Right lobe of liver (tissue), 6 donors: ENCODE measurements at regions not wholly inside any gene's neighbourhood (a gene's known extent, or its start where the extent isn't known, plus 50 kb on each side); places are given as distances from the start of the nearest gene placed in this dataset.

Experiments
- ATAC-seq, 4 donors: fragments of 200-7000 bp; cut with Tn5 transposase; one replicate each; pipeline ENCODE4 v1.9.1; 2020; ENCODE audit warnings: mild to moderate bottlenecking in 4 of 4, moderate library complexity in 4 of 4
- DNase-seq, 3 donors: peaks; one replicate each; pipeline ENCODE4 v3.0.0-alpha.2; 2020
- H3K27ac ChIP-seq, 3 donors: fragments of 200-600 bp; one replicate each; pipeline ENCODE4 v1.8.0; 2022
- H3K27me3 ChIP-seq, 2 donors: fragments of 200-600 bp; one replicate each; pipeline ENCODE4 v1.8.0; 2022
- H3K36me3 ChIP-seq, 4 donors: fragments of 200-600 bp; sonication (generic) in 1 of 4; one replicate each; pipeline versions ENCODE4 v1.5.1 to v1.8.0; 2017 to 2022; ENCODE audit warnings: control low read depth in 1 of 4
- H3K4me1 ChIP-seq, 4 donors: fragments of 200-600 bp; sonication (generic) in 1 of 4; one replicate each; pipeline versions ENCODE4 v1.5.1 to v1.8.0; 2017 to 2022; ENCODE audit warnings: control low read depth in 1 of 4
- H3K4me3 ChIP-seq, 3 donors: fragments of 200-600 bp; one replicate each; pipeline ENCODE4 v1.8.0; 2022
- H3K9me3 ChIP-seq, 4 donors: fragments of 200-600 bp; sonication (generic) in 1 of 4; one replicate each; pipeline versions ENCODE4 v1.5.1 to v1.8.0; 2017 to 2022; ENCODE audit warnings: control low read depth in 1 of 4
- POLR2A ChIP-seq: fragments of 450-650 bp; IDR thresholded peaks from one replicate; pipeline ENCODE4 v1.6.1; 2017; ENCODE audit warnings: antibody characterized with exemption, mild to moderate bottlenecking
- WGBS: methylation state at CpG from one replicate; pipeline ENCODE4 v1.1.6; 2018; ENCODE audit warnings: low coverage, low lambda C conversion rate; ENCODE audit not compliant: insufficient coverage; ENCODE audit errors: missing lambda C conversion rate; 5-methylcytosine and 5-hydroxymethylcytosine counted together
- intact Hi-C, 2 donors: fragments of 100-400 bp; cut with DNase I; formaldehyde crosslinking; loops; one replicate each; pipeline versions ENCODE4 v1.11.2 to v1.14.1; 2022
- TF ChIP-seq, protein P1 (sequence below), 4 donors: fragments of 200-600 bp in 3 of 4; fragments of 450-650 bp in 1 of 4; IDR thresholded peaks; one replicate each; pipeline versions ENCODE4 v1.5.1 to v1.8.0; 2016 to 2022; ENCODE audit warnings: antibody characterized with exemption in 4 of 4, mild to moderate bottlenecking in 2 of 4
- donor health status: DM: no; HTN: yes; CAD: no.
- donor health status: DM: no; HTN: no; CAD: no.
- donor health status: DM: no; HTN: no; CAD: no.
- donor health status: DM: no; HTN: yes; CAD: no.
- donor health status: DM: no; HTN: yes; CAD: no.

DNA sequence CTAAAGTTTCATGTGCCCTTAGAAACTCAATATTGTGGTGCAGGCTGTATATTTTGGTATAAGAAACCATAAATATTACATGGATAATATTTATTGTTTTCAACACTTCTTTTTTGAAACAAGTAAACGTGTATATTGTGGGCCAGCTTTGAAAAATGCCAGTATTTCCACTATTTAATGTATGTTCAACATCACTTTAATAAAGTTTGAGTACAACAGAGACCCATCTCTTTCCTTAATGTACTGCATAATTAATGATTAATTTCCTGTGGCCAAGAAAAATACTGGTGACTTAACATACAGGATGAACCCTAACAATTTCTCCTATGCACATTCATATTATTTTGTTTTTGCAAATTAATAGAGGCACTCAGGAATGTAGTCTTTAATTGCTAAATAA lies 2891.5 kb downstream of the PCDH9 start:
- TF ChIP-seq, protein P1, sequence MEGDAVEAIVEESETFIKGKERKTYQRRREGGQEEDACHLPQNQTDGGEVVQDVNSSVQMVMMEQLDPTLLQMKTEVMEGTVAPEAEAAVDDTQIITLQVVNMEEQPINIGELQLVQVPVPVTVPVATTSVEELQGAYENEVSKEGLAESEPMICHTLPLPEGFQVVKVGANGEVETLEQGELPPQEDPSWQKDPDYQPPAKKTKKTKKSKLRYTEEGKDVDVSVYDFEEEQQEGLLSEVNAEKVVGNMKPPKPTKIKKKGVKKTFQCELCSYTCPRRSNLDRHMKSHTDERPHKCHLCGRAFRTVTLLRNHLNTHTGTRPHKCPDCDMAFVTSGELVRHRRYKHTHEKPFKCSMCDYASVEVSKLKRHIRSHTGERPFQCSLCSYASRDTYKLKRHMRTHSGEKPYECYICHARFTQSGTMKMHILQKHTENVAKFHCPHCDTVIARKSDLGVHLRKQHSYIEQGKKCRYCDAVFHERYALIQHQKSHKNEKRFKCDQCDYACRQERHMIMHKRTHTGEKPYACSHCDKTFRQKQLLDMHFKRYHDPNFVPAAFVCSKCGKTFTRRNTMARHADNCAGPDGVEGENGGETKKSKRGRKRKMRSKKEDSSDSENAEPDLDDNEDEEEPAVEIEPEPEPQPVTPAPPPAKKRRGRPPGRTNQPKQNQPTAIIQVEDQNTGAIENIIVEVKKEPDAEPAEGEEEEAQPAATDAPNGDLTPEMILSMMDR (IDR thresholded peaks at IDR 0.05): no peak
- TF ChIP-seq POLR2A: no peak
- intact Hi-C loops: no loop called here
- no peak for DNase-seq
- H3K4me3 ChIP-seq: no peak overlapping the region
- H3K36me3 ChIP-seq: no peaks in the 10 kb centered on the region
- 20% methylated on average over 1 of the region's 1 CpG for WGBS
- no peaks in the 10 kb centered on the region for H3K27me3 ChIP-seq
- no peak overlapping the region for H3K27ac ChIP-seq
- H3K9me3 ChIP-seq: peaks cover 0 to 6% (median 0%) of the 10 kb centered on the region in 4 donors
- ATAC-seq: no peak
- no peaks in the 10 kb centered on the region for H3K4me1 ChIP-seq

DNA sequence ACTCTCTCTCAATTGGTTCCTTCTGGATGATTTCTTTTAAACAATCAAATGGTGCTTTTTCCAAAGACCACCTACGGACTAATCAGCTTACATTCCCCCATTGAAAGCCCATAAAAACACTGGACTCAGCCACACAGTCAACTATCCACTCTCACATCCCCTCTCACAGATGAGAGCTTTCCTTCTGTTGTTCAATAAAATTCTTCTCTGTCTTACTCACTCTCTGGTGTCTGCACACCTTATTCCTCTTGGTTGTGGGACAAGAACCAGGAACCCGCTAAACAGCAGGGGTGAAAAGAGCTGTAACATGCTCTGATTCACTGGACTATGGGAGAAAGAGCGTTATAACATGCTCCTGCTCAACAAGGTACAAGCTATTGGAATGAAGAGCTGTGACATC lies 2896.2 kb downstream of the PCDH9 start:
- DNase-seq: no peak
- intact Hi-C loops: no loop called here
- H3K27me3 ChIP-seq: no peaks in the 10 kb centered on the region
- WGBS: 52% methylated on average over 2 of the region's 3 CpGs
- H3K4me1 ChIP-seq: no peaks in the 10 kb centered on the region
- H3K4me3 ChIP-seq: no peak overlapping the region
- no peaks in the 10 kb centered on the region for H3K9me3 ChIP-seq
- H3K27ac ChIP-seq: no peak overlapping the region
- ATAC-seq: no peak
- no peak for TF ChIP-seq POLR2A
- TF ChIP-seq, protein P1 (IDR thresholded peaks at IDR 0.05): no peak
- no peaks in the 10 kb centered on the region for H3K36me3 ChIP-seq

DNA sequence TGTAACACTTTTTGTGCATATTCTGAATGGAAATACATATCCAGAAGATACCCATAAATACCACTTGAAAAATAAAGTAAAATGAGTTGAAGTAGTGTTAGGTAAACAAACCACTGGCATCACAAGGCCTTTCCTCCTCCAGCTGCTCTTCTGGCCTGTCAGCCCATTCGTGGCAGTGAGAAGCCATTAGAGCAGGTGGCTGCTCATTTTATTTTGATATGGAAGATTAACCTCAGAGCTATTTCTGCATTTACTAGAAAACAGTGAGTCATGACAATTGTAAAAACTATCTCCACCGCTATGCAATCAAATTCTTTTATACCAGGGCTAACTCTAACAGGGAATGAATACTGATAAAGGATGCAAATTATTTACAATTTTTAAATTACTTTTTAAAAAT lies 2898.1 kb downstream of the PCDH9 start:
- H3K36me3 ChIP-seq: no peaks in the 10 kb centered on the region
- DNase-seq (no peak), ATAC-seq (no peak)
- no peaks in the 10 kb centered on the region for H3K9me3 ChIP-seq
- no peak overlapping the region for H3K4me3 ChIP-seq
- no peak overlapping the region for H3K27ac ChIP-seq
- WGBS: 31% methylated on average over 2 of the region's 2 CpGs
- no peaks in the 10 kb centered on the region for H3K4me1 ChIP-seq
- TF ChIP-seq POLR2A: no peak
- TF ChIP-seq, protein P1 (IDR thresholded peaks at IDR 0.05): no peak
- H3K27me3 ChIP-seq: no peaks in the 10 kb centered on the region
- intact Hi-C loops: no loop called here

DNA sequence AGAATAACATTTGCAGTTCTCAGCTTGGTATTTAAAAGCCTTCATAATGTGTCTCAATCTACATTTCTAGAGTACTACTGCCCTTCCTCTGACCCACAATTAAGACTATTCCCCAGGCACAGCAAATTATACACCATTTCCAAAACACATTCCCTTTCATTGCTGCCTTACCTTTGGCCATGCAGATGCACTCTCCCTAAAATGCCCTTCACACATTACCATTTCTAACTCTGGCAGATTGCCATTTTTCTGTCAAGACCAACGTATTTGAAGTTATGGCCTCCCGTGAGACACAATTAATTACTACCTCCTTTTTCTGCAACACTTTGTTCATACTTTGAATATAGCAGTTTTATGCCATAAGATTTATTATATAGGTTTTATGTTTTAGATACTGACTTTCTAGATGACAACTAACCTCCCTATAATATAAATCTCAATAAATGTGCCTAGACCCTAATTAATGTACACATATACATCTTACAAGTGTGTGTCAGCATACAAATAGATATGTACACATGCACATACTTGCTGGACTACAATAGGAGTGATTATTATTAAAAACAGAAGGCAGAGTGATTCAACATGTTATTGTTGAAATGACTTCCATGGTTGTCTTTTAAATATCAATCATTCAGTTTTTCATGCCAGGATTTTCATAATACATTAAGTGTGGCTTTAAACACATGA lies 2902.5 kb downstream of the PCDH9 start:
- no peaks in the 10 kb centered on the region for H3K9me3 ChIP-seq
- DNase-seq: no peak
- no peak overlapping the region for H3K4me3 ChIP-seq
- no peak for ATAC-seq
- intact Hi-C loops: no loop called here
- no peaks in the 10 kb centered on the region for H3K4me1 ChIP-seq
- H3K27ac ChIP-seq: no peak overlapping the region
- no peaks in the 10 kb centered on the region for H3K27me3 ChIP-seq
- WGBS: 31% methylated on average over 2 of the region's 2 CpGs
- no peak for TF ChIP-seq POLR2A
- TF ChIP-seq, protein P1 (IDR thresholded peaks at IDR 0.05): no peak
- no peaks in the 10 kb centered on the region for H3K36me3 ChIP-seq
